H9 (cell line): ENCODE measurements at regions not wholly inside any gene's neighbourhood (a gene's known extent, or its start where the extent isn't known, plus 50 kb on each side); places are given as distances from the start of the nearest gene placed in this dataset.

Experiments used
- DNase-seq: peaks from one replicate; pipeline ENCODE4 v3.0.0-alpha.2; 2017
- H2AFZ ChIP-seq: one replicate; pipeline ENCODE4 v1.6.1; 2013; ENCODE audit warnings: mild to moderate bottlenecking, low read length, control low read depth, moderate library complexity
- H2AK5ac ChIP-seq: 2 replicates; pipeline ENCODE4 v1.6.1; 2013; ENCODE audit warnings: low read length, control low read depth, mixed read lengths; ENCODE audit not compliant: insufficient read length
- H2BK120ac ChIP-seq: one replicate; pipeline ENCODE4 v1.6.1; 2013; ENCODE audit warnings: low read depth, mild to moderate bottlenecking, low read length, control low read depth, inconsistent platforms; ENCODE audit not compliant: poor library complexity, severe bottlenecking
- H2BK12ac ChIP-seq: 2 replicates; pipeline ENCODE4 v1.6.1; 2013; ENCODE audit warnings: low read length, control low read depth, mixed read lengths, low read depth; ENCODE audit not compliant: insufficient read length
- H2BK15ac ChIP-seq: 2 replicates; pipeline ENCODE4 v1.6.1; 2013; ENCODE audit warnings: low read depth, low read length, control low read depth
- H2BK20ac ChIP-seq: one replicate; pipeline ENCODE4 v1.6.1; 2013; ENCODE audit warnings: low read depth, mild to moderate bottlenecking, low read length, control low read depth, inconsistent platforms; ENCODE audit not compliant: poor library complexity, severe bottlenecking
- H2BK5ac ChIP-seq: 2 replicates; pipeline ENCODE4 v1.6.1; 2013; ENCODE audit warnings: low read length, control low read depth, mixed read lengths; ENCODE audit not compliant: insufficient read length
- H3K14ac ChIP-seq: 2 replicates; pipeline ENCODE4 v1.6.1; 2013; ENCODE audit warnings: low read length, control low read depth; ENCODE audit not compliant: insufficient read depth
- H3K18ac ChIP-seq: 2 replicates; pipeline ENCODE4 v1.6.1; 2013; ENCODE audit warnings: low read depth, mild to moderate bottlenecking, mixed read lengths, low read length, control low read depth; ENCODE audit not compliant: insufficient read length
- H3K23ac ChIP-seq: 2 replicates; pipeline ENCODE4 v1.6.1; 2013; ENCODE audit warnings: low read length, control low read depth, mixed read lengths, low read depth; ENCODE audit not compliant: insufficient read length
- H3K23me2 ChIP-seq: 2 replicates; pipeline ENCODE4 v1.6.1; 2013; ENCODE audit warnings: low read depth, mild to moderate bottlenecking, mixed read lengths, low read length, control low read depth; ENCODE audit not compliant: insufficient read length, poor library complexity, severe bottlenecking
- H3K27ac ChIP-seq: 2 replicates; pipeline ENCODE4 v1.5.1; 2013; ENCODE audit warnings: low read length, control low read depth, mixed read lengths, low read depth; ENCODE audit not compliant: insufficient read length
- H3K27me3 ChIP-seq: 2 replicates; pipeline ENCODE4 v1.6.1; 2013; ENCODE audit warnings: low read length, control low read depth, inconsistent platforms; ENCODE audit not compliant: insufficient read depth
- H3K4ac ChIP-seq: 2 replicates; pipeline ENCODE4 v1.6.1; 2013; ENCODE audit warnings: low read depth, mild to moderate bottlenecking, control low read depth, inconsistent platforms, low read length, moderate library complexity
- H3K4me1 ChIP-seq: 2 replicates; pipeline ENCODE4 v1.6.1; 2013; ENCODE audit warnings: low read length, control low read depth, inconsistent platforms; ENCODE audit not compliant: insufficient read depth
- H3K4me2 ChIP-seq: 2 replicates; pipeline ENCODE4 v1.6.1; 2013; ENCODE audit warnings: low read length, control low read depth, mixed read lengths; ENCODE audit not compliant: insufficient read length, insufficient read depth
- H3K56ac ChIP-seq: 2 replicates; pipeline ENCODE4 v1.6.1; 2013; ENCODE audit warnings: low read depth, mild to moderate bottlenecking, mixed read lengths, low read length, control low read depth; ENCODE audit not compliant: insufficient read length
- H3K79me1 ChIP-seq: 2 replicates; pipeline ENCODE4 v1.6.1; 2013; ENCODE audit warnings: low read depth, mild to moderate bottlenecking, moderate library complexity, low read length, control low read depth, inconsistent platforms; ENCODE audit not compliant: insufficient read depth, poor library complexity, severe bottlenecking
- H3K79me2 ChIP-seq: 2 replicates; pipeline ENCODE4 v1.6.1; 2013; ENCODE audit warnings: low read length, control low read depth, inconsistent platforms; ENCODE audit not compliant: insufficient read depth
- H3K9ac ChIP-seq: 2 replicates; pipeline ENCODE4 v1.6.1; 2013; ENCODE audit warnings: low read length, control low read depth, mixed read lengths; ENCODE audit not compliant: insufficient read length; ENCODE audit errors: extremely low read depth
- H3K9me3 ChIP-seq: one replicate; pipeline ENCODE4 v1.6.1; 2013; ENCODE audit warnings: low read depth, low read length, inconsistent platforms; ENCODE audit not compliant: control insufficient read depth
- H3T11ph ChIP-seq: one replicate; pipeline ENCODE4 v1.6.1; 2013; ENCODE audit warnings: mild to moderate bottlenecking, low read length, control low read depth, inconsistent platforms
- H4K20me1 ChIP-seq: one replicate; pipeline ENCODE4 v1.6.1; 2013; ENCODE audit not compliant: control insufficient read depth, insufficient read length, insufficient read depth
- H4K5ac ChIP-seq: 2 replicates; pipeline ENCODE4 v1.6.1; 2013; ENCODE audit warnings: low read depth, mild to moderate bottlenecking, mixed read lengths, low read length, control low read depth; ENCODE audit not compliant: insufficient read length
- H4K8ac ChIP-seq: replicated peaks from 2 replicates; pipeline ENCODE4 v1.6.1; 2013; ENCODE audit warnings: low read length, control low read depth, mixed read lengths, low read depth; ENCODE audit not compliant: insufficient read length
- H4K91ac ChIP-seq: 2 replicates; pipeline ENCODE4 v1.6.1; 2013; ENCODE audit warnings: low read depth, mild to moderate bottlenecking, moderate library complexity, mixed read lengths, low read length, control low read depth; ENCODE audit not compliant: insufficient read length
- H3K27ac Mint-ChIP-seq, 3 experiments: 2 replicates in 2 of 3; 3 replicates in 1 of 3; pipeline ENCODE4 v1.8.0; 2020 to 2021; ENCODE audit warnings: mixed read lengths in 3 of 3, mild to moderate bottlenecking in 1 of 3, moderate library complexity in 1 of 3
- H3K27me3 Mint-ChIP-seq: 2 replicates; pipeline ENCODE4 v1.8.0; 2021; ENCODE audit warnings: low read depth, mild to moderate bottlenecking, moderate library complexity, mixed read lengths
- H3K36me3 Mint-ChIP-seq, 3 experiments: 2 replicates in 2 of 3; 3 replicates in 1 of 3; pipeline ENCODE4 v1.8.0; 2020 to 2021; ENCODE audit warnings: low read depth in 3 of 3, mixed read lengths in 3 of 3; ENCODE audit not compliant: insufficient read depth in 1 of 3
- H3K4me1 Mint-ChIP-seq, 2 experiments: 2 replicates each; pipeline ENCODE4 v1.8.0; 2020; ENCODE audit warnings: mixed read lengths in 2 of 2
- H3K4me3 Mint-ChIP-seq, 2 experiments: 2 replicates in 1 of 2; 3 replicates in 1 of 2; pipeline ENCODE4 v1.8.0; 2020 to 2021; ENCODE audit warnings: mild to moderate bottlenecking in 2 of 2, mixed read lengths in 2 of 2, moderate library complexity in 1 of 2
- H3K9me3 Mint-ChIP-seq, 2 experiments: 2 replicates in 1 of 2; 3 replicates in 1 of 2; pipeline ENCODE4 v1.8.0; 2020; ENCODE audit warnings: mild to moderate bottlenecking in 2 of 2, mixed read lengths in 2 of 2, moderate library complexity in 1 of 2
- WGBS: extraction: QIAGEN DNeasy Blood & Tissue Kit; methylation state at CpG from one replicate; pipeline ENCODE4 v1.1.7; 2013; ENCODE audit warnings: missing lambda C conversion rate, low lambda C conversion rate, mixed read lengths; ENCODE audit not compliant: insufficient read length; ENCODE audit errors: extremely low coverage; 5-methylcytosine and 5-hydroxymethylcytosine counted together
- TF ChIP-seq, protein P1 (sequence below): fragments of 200-600 bp; sonication (generic); conservative IDR thresholded peaks from 3 replicates; pipeline ENCODE4 v1.8.0; 2021; ENCODE audit warnings: antibody characterized with exemption, mild to moderate bottlenecking

- Histone ChIP-seq H4K5ac (no peak overlapping the region), H3K4me1 (no peaks in the 10 kb centered on the region), H3K79me1 (no peaks in the 10 kb centered on the region), H4K91ac (no peak overlapping the region), H3K23me2 (no peaks in the 10 kb centered on the region), H2BK12ac (no peak overlapping the region), H3K4me2 (no peak overlapping the region), H2BK5ac (no peak overlapping the region), H2BK20ac (no peak overlapping the region), H3K14ac (no peak overlapping the region), H2AFZ (no peak overlapping the region), H3K56ac (no peak overlapping the region), H3K9ac (no peak overlapping the region), H3T11ph (no peak overlapping the region), H3K4ac (no peak overlapping the region), H3K79me2 (no peaks in the 10 kb centered on the region), H4K20me1 (no peaks in the 10 kb centered on the region), H2AK5ac (no peak overlapping the region), H3K18ac (no peak overlapping the region), H3K9me3 (no peaks in the 10 kb centered on the region), H2BK15ac (no peak overlapping the region), H2BK120ac (no peak overlapping the region), H3K27ac (no peak overlapping the region), H3K27me3 (no peaks in the 10 kb centered on the region), H4K8ac (no peak overlapping the region), H3K23ac (no peak overlapping the region)
- Mint-ChIP-seq H3K27me3 (no peaks in the 10 kb centered on the region), H3K27ac (no peak overlapping the region), H3K4me1 (no peaks in the 10 kb centered on the region; a peak in 2 of 4 replicates), H3K9me3 (peaks cover 4 to 10% of the 10 kb centered on the region in 2 experiments; a peak in 4 of 5 replicates), H3K36me3 (peaks cover 0 to under 1% (median under 1%) of the 10 kb centered on the region in 3 experiments; a peak in 3 of 7 replicates), H3K4me3 (no peak overlapping the region)
- DNase-seq, result no peak
- WGBS, result no CpG with 5 or more reads among the region's 3 CpGs
- TF ChIP-seq, protein P1, sequence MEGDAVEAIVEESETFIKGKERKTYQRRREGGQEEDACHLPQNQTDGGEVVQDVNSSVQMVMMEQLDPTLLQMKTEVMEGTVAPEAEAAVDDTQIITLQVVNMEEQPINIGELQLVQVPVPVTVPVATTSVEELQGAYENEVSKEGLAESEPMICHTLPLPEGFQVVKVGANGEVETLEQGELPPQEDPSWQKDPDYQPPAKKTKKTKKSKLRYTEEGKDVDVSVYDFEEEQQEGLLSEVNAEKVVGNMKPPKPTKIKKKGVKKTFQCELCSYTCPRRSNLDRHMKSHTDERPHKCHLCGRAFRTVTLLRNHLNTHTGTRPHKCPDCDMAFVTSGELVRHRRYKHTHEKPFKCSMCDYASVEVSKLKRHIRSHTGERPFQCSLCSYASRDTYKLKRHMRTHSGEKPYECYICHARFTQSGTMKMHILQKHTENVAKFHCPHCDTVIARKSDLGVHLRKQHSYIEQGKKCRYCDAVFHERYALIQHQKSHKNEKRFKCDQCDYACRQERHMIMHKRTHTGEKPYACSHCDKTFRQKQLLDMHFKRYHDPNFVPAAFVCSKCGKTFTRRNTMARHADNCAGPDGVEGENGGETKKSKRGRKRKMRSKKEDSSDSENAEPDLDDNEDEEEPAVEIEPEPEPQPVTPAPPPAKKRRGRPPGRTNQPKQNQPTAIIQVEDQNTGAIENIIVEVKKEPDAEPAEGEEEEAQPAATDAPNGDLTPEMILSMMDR, result no peak
Observed at GRCh38 chr15:95228856-95229555, 997.6 kb downstream of the MCTP2 start.
